Upper lobe of left lung (tissue), 4 donors: ENCODE measurements at regions not wholly inside any gene's neighbourhood (a gene's known extent, or its start where the extent isn't known, plus 50 kb on each side); places are given as distances from the start of the nearest gene placed in this dataset.

Experiments used
- EP300 ChIP-seq, 4 donors: sonication (generic); formaldehyde crosslinking; IDR thresholded peaks; one replicate each; pipeline ENCODE4 v1.5.1; 2017; ENCODE audit warnings: antibody characterized with exemption in 4 of 4, control low read depth in 2 of 4
- POLR2AphosphoS5 ChIP-seq, 2 donors: sonication (generic); formaldehyde crosslinking; IDR thresholded peaks; one replicate each; pipeline ENCODE4 v1.5.1; 2017; ENCODE audit warnings: antibody characterized with exemption in 2 of 2
- TF ChIP-seq, protein P1 (sequence below), 6 experiments: fragments of 450-650 bp in 4 of 6; fragments of 200-600 bp in 2 of 6; sonication (generic) in 2 of 6; IDR thresholded peaks; one replicate each; pipeline ENCODE4 v1.5.1; 2016 to 2019; ENCODE audit warnings: antibody characterized with exemption in 6 of 6

DNA sequence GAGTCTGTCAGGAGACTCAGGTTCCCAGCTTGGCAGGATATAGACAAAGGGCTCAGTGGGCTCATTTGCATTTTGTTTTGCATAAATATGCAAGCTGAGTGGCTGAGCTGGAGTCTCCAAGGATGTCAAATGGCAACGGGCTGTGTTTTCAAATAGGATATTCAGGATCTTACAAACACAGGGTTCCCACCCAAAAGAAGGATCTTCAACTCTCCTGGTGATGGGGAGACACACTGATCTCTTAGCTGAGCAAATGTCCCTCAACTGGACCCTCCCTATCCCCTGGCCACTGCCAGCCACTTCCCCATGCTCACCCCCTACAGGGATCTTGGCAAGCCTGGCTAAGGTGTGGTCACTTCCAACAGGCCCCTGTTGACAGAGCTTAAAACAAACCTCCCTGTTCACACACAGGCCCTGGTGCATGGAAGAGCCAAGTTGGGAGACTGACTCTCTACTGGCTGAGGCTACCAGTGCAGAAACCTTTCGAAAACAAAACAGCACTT is 61.6 kb downstream of the SOX9 start:
- TF ChIP-seq, protein P1, sequence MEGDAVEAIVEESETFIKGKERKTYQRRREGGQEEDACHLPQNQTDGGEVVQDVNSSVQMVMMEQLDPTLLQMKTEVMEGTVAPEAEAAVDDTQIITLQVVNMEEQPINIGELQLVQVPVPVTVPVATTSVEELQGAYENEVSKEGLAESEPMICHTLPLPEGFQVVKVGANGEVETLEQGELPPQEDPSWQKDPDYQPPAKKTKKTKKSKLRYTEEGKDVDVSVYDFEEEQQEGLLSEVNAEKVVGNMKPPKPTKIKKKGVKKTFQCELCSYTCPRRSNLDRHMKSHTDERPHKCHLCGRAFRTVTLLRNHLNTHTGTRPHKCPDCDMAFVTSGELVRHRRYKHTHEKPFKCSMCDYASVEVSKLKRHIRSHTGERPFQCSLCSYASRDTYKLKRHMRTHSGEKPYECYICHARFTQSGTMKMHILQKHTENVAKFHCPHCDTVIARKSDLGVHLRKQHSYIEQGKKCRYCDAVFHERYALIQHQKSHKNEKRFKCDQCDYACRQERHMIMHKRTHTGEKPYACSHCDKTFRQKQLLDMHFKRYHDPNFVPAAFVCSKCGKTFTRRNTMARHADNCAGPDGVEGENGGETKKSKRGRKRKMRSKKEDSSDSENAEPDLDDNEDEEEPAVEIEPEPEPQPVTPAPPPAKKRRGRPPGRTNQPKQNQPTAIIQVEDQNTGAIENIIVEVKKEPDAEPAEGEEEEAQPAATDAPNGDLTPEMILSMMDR (IDR thresholded peaks at IDR 0.05), result no peak
- TF ChIP-seq EP300 (IDR thresholded peaks at IDR 0.05) (no peak), POLR2AphosphoS5 (IDR thresholded peaks at IDR 0.05) (no peak)
